GM23248 (cell line): ENCODE measurements at regions not wholly inside any gene's neighbourhood (a gene's known extent, or its start where the extent isn't known, plus 50 kb on each side); places are given as distances from the start of the nearest gene placed in this dataset.

Source experiments
- EZH2 ChIP-seq: fragments of 200-600 bp; sonication (generic); IDR thresholded peaks from 2 replicates; pipeline ENCODE4 v1.6.1; 2018; ENCODE audit warnings: antibody characterized with exemption, mild to moderate bottlenecking; ENCODE audit not compliant: insufficient read depth, poor library complexity, severe bottlenecking
- EZH2phosphoT487 ChIP-seq: fragments of 200-600 bp; sonication (generic); IDR thresholded peaks from 2 replicates; pipeline ENCODE4 v1.6.1; 2018; ENCODE audit warnings: antibody characterized with exemption, moderate library complexity, mild to moderate bottlenecking, low read depth; ENCODE audit not compliant: insufficient read depth

DNA sequence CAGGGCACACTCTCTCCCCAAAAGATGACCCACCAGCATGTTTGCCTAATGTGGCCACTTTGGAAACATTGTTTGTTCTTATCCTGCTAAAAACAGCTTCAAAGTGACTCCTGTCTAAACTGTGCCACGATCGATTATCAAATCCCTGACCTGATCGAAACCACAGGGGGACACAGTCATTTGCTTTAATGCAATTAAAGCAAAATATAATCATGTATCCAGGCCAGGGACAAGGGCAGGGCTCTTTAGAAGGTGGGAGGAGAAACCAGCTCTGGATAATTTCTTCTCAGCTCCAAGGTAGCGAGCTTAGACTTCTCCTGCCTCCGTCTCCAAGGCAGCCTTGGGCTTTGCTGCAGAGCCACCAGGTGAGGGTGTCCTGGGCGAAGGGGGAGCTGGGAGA lies 95.0 kb upstream of the HAND1 start:
- TF ChIP-seq EZH2 (no peak), EZH2phosphoT487 (no peak)
